ENCODE measurements at regions not wholly inside any gene's neighbourhood (a gene's known extent, or its start where the extent isn't known, plus 50 kb on each side); places are given as distances from the start of the nearest gene placed in this dataset.
"Not testable (repeated sequence)": the region's sequence is repeated elsewhere in the genome, so short reads cannot be mapped to it uniquely, and the experiment has no call there.

DNA sequence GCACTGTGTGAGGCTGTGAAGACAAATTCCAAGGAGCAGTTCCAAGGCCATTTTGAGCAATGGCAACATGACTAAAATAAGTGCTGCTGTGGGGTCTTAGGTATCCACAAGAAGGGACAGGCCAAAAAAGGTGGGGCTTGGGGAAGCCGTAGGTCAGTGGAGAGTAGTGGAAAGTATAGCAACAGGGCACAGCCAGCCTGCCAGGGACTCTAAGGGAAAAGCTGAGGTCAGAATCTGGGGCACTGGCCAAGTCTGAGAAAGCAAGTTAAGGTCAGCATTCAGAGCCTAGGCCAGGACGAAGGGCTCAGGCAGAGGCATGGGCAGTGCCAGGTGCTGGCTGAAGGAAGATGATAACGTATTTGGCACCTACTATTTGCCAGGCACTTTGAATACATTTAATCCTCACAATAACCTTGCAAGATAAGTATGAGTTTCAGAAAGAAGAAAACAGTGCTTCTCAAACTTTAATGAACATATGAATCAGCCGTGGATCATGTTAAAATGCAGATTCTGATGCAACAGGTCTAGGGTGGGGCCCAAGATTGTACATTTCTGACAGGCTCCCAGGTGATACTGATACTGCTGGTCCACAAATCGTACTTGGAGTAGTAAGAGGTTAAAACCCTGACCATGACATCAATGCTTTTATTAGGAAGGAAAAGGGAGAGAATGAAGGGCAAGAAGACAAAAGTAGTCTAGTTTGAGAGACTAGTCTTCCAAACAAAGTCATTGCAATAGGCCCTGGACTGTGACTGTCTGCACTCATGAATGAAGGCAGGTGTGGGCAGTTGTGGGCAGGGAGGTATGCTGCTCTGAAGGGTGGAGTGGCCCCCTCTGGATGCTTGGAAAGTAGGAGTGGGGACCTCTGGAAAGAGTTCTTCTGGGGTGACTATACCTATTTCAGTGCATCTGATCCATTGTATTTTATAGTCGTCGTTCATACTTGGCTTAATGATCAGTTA is 106.3 kb upstream of the ANKRD28 start:
- DNase-seq = no peak

DNA sequence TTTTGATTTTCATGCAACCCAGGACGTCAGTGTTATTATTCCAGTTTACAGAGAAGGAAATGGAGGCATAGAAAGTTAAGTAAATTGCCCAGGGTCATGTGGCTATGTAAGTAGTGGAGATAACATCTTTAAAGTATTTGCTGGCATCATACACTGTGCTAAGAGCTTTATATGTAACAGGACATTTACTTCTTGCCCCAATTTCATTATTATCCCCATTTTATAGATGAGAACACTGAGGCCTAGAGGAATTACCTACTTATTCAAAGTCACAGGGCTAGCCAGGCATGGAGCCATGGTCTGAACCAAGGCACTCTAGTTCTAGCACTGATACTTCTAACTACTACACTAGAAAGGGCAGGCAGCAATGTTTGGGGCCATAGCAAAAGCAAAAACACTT is 107.3 kb upstream of the ANKRD28 start:
- no peak for DNase-seq

GRCh38 chr3:15907403-15907802 is 109.6 kb upstream of the ANKRD28 start:
- DNase-seq = not testable (repeated sequence)

DNA sequence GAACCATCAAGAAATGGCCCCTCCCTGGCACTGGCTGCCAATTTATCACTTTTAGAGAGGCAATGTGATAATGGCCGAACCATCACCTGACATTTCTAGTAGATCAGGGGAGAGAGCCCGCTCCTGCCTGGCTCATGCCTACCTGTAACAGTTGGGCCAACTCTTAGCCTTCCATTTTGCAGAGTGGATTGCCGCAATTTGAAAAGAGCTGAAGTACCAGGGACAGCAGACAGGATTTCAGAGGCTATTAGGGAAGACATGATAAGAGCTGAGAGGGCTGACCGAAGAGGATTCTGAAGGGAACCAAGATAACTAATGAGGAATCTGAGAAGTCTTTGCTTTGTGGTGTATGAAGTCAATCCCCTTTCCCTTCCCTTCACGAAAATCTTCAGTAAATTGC is 121.2 kb upstream of the ANKRD28 start:
- no peak for DNase-seq

DNA sequence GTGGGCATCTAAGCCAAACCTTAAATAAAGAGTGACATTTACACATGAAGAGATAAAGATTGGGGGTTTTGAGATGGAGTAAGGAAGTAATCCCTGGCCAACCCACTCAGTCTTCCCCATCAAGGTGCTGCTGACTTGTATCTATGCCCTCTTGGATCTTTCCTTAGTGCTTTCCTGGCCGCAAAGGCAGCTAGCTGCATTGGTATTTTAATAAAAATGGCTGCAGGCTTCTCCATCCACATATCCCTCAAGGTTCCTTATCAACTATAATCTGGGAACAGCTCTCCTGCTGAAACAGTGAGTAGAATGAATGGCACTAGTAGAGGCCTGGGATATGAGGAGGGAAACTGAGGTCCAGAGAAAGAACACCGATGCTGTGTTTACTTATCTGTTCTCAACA is 122.2 kb upstream of the ANKRD28 start:
- no peak for DNase-seq

DNA sequence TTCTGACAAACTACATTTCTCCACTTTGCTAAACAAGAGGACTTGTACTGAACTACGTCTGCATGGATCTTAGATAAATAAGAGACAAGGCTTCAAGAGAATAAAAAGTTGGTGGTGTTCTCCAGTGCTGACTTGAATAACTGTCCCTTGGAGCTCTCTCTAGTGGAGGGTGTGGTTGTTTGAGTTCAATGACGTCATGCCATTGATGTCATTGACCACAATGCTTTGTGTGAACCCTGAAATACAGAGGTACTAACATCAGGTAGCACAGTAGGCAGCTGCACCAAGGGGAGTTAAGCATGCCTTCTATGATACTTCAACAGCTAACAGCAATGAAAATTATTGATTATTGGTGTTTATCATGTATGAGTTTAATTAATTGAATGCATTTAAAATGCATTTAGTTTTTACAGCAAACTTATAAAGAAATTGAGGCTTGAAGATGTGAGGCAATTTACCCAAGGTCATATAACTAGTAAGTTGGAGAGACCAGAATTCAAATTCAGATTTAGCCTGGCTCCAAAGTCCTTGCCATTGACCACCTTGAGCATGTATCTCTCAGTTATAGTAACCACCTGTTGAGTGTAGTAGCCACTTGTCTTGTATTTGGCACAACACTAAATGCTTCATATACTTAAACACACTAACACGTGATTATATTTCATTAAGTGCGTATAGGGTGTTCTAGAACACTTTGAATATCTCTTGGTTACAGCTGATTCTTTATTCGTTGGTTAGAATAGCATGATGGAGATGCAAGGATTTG is 126.0 kb upstream of the ANKRD28 start:
- DNase-seq = no peak

GRCh38 chr3:15924914-15925313 is 127.1 kb upstream of the ANKRD28 start:
- DNase-seq = no peak

GRCh38 chr3:15926871-15927270 is 129.1 kb upstream of the ANKRD28 start:
- no peak for DNase-seq

DNA sequence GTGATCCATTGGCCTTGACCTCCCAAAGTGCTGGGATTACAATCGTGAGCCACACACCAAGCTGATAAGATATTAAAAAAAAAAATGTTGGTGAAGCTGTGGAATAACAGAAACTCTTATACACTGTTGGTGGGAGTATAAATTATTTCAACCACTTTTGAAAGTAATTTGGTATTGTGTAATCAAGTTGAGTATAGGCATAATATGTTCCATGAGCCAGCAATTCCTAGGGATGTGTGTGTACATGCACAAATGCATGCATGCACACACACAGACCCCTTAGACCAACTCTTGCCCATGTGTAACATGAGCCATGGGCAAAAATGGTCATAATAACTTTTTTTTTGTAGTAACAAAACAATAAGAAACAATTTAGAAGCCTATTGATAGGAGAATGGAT is 130.2 kb upstream of the ANKRD28 start:
- no peak for DNase-seq

- no peak for DNase-seq
These were observed 132.3 kb upstream of the ANKRD28 start for GRCh38 chr3:15929944-15930571.

- DNase-seq = no peak
These were observed 134.8 kb upstream of the ANKRD28 start for GRCh38 chr3:15932348-15933300.

GRCh38 chr3:15933439-15934139 is 135.8 kb upstream of the ANKRD28 start:
- no peak for DNase-seq

DNA sequence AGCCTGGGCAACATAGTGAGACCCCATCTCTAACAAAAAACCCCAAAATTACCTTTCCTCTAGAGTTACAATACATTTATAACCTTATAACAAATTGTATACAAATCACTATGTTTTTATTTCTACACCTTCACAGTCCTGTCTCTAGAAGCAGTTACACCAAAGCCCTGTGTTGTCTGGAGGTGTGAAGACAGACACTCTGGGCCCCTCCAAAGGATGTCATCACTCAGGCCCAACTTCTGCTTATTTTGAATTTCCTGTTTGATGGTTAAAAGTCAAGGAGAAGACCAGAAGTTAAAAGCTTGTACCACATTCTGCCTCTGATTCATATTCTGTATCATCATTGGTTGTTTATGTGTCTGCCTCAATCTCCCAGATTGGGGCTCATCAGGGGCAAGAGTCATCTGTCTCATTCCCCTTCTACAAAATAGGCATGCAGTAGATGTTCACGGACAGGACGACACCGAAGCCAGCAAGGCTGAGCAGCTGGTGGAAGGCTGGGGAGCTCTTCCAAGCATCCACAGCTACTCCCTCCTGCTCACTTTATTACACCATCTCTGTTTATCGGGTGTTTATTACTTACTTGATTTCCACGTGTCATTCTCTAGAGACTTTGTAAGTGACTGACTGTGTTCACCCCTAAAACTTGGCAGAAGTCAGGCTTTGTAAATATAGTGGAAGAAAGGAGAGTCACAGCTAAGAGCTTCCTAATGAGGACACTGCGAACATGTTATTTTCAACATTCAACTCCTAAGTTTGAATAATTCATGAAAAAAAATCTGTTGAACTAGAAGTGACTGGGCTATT is 136.8 kb upstream of the ANKRD28 start:
- no peak for DNase-seq

- no peak for DNase-seq
These were observed 138.5 kb upstream of the ANKRD28 start for GRCh38 chr3:15936312-15936711.

DNA sequence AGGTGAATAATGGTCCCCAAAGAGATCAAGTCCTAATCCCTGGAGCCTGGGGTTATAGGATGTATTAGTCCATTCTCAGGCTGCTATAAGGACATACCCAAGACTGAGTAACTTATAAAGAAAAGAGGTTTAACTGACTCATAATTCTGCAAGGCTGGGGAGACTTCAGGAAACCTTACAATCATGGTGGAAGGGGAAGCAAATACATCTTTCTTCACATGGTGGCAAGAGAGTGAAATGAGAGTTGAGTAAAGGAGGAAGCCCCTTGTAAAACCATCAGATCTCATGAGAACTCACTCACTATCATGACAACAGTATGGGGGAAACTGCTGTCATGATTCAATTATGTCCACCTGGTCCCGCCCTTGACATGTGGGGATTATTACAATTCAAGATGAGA is 142.9 kb upstream of the ANKRD28 start:
- DNase-seq = no peak

DNA sequence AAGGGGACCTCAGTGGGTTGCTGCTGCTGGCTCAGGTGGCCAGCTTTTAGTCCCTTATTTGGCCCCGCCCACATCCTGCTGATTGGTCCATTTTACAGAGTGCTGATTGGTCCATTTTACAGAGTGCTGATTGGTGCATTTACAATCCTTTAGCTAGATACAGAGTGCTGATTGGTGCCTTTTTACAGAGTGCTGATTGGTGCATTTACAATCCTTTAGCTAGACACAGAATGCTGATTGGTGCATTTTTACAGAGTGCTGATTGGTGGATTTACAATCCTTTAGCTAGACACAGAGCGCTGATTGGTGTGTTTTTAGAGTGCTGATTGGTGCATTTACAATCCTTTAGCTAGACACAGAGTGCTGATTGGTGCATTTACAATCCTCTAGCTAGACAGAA is 143.7 kb upstream of the ANKRD28 start:
- not testable (repeated sequence) for DNase-seq

GRCh38 chr3:15941958-15942357 is 144.2 kb upstream of the ANKRD28 start:
- no peak for DNase-seq

DNA sequence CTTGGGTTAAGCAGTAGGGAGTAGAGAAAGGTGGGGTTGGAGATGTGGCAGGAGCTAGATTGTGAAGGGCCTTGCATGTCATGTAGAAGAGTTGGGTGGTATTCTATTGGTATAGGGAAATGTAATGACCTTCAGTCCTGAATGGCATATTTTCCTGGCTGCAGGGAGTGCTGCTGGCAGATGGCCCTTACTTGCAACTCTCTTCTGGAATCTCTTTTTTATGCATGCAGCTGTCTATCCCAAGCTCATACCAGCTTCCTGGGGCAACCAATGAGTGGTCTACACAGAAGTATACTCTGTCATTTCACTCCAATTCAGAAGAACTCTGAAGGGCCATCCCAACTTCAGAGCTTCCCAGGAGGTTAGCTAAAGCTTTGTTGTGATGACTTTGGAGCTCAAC is 144.7 kb upstream of the ANKRD28 start:
- no peak for DNase-seq

- no peak for DNase-seq
These were observed 145.2 kb upstream of the ANKRD28 start for GRCh38 chr3:15942936-15943335.

GRCh38 chr3:15948388-15948787 is 150.6 kb upstream of the ANKRD28 start:
- no peak for DNase-seq
